ENCODE measurements at regions not wholly inside any gene's neighbourhood (a gene's known extent, or its start where the extent isn't known, plus 50 kb on each side); places are given as distances from the start of the nearest gene placed in this dataset.
"Not testable (repeated sequence)": the region's sequence is repeated elsewhere in the genome, so short reads cannot be mapped to it uniquely, and the experiment has no call there.

GRCh38 chr4:79561751-79562150 lies 153.7 kb upstream of the GK2 start:
- no peak overlapping the region for H3K4me3 ChIP-seq (ENCODE audit: low read depth, low read length)
- TF ChIP-seq CTCF (IDR thresholded peaks at IDR 0.05; ENCODE audit: low read depth, low read length), result no peak

GRCh38 chr4:79559398-79559797 lies 151.4 kb upstream of the GK2 start:
- not testable (repeated sequence) for H3K4me3 ChIP-seq (ENCODE audit: low read depth, low read length)

- no peak overlapping the region for H3K4me3 ChIP-seq (ENCODE audit: low read depth, low read length)
- no peak for TF ChIP-seq CTCF (IDR thresholded peaks at IDR 0.05; ENCODE audit: low read depth, low read length)
Observed at GRCh38 chr4:79552311-79552710, 144.3 kb upstream of the GK2 start.

GRCh38 chr4:79551555-79551954 lies 143.5 kb upstream of the GK2 start:
- no peak overlapping the region for H3K4me3 ChIP-seq (ENCODE audit: low read depth, low read length)
- no peak for TF ChIP-seq CTCF (IDR thresholded peaks at IDR 0.05; ENCODE audit: low read depth, low read length)

GRCh38 chr4:79547851-79548250 lies 139.8 kb upstream of the GK2 start:
- H3K4me3 ChIP-seq (ENCODE audit: low read depth, low read length), result no peak overlapping the region
- no peak for TF ChIP-seq CTCF (IDR thresholded peaks at IDR 0.05; ENCODE audit: low read depth, low read length)

- H3K4me3 ChIP-seq (ENCODE audit: low read depth, low read length), result not testable (repeated sequence)
Observed at GRCh38 chr4:79545292-79545691, 137.3 kb upstream of the GK2 start.

GRCh38 chr4:79540143-79540542 lies 132.1 kb upstream of the GK2 start:
- no peak for TF ChIP-seq CTCF (IDR thresholded peaks at IDR 0.05; ENCODE audit: low read depth, low read length)
- no peak overlapping the region for H3K4me3 ChIP-seq (ENCODE audit: low read depth, low read length)

GRCh38 chr4:79535516-79535915 lies 127.5 kb upstream of the GK2 start:
- no peak for TF ChIP-seq CTCF (IDR thresholded peaks at IDR 0.05; ENCODE audit: low read depth, low read length)
- H3K4me3 ChIP-seq (ENCODE audit: low read depth, low read length), result no peak overlapping the region
